Gastrocnemius medialis (tissue), 4 donors: ENCODE measurements at regions not wholly inside any gene's neighbourhood (a gene's known extent, or its start where the extent isn't known, plus 50 kb on each side); places are given as distances from the start of the nearest gene placed in this dataset.

ENCODE experiments used
- CTCF ChIP-seq, 5 experiments: fragments of 450-650 bp in 3 of 5; fragments of 200-600 bp in 2 of 5; sonication (generic) in 2 of 5; IDR thresholded peaks in 4 of 5; conservative IDR thresholded peaks in 1 of 5; 1 replicate in 4 of 5; 2 replicates in 1 of 5; pipeline ENCODE4 v1.5.1; 2016 to 2019; ENCODE audit warnings: antibody characterized with exemption in 5 of 5, mild to moderate bottlenecking in 3 of 5, moderate library complexity in 3 of 5
- POLR2A ChIP-seq, 2 donors: fragments of 450-650 bp; IDR thresholded peaks; one replicate each; pipeline ENCODE4 v1.6.1; 2017; ENCODE audit warnings: antibody characterized with exemption in 2 of 2, mild to moderate bottlenecking in 2 of 2, moderate library complexity in 2 of 2

DNA sequence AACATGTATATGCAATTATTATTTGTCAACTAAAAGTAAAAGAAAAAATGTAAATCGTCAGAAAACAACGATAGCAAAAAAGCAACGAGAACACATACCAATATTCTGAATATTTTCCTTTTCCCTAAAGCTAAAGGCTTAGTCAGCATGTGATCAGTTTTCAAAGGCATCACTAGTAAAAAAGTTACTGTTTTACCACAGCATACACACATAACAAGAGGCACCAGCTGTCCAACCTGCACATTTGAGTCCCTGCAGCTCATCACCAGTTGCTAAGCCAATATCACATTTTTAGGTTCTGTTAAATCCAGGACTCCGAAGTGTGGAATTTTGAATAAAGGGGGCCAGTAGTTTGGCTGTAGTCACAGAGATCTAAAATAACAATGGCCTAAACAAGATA is 203.8 kb downstream of the ADGRA3 start:
- TF ChIP-seq CTCF (IDR thresholded peaks at IDR 0.05 in 4 of 5, conservative IDR thresholded peaks at IDR 0.05 in 1 of 5) (no peak), POLR2A (IDR thresholded peaks at IDR 0.05) (no peak)
